Psoas muscle (tissue), 7 donors: ENCODE measurements at regions not wholly inside any gene's neighbourhood (a gene's known extent, or its start where the extent isn't known, plus 50 kb on each side); places are given as distances from the start of the nearest gene placed in this dataset.
"Not testable (repeated sequence)": the region's sequence is repeated elsewhere in the genome, so short reads cannot be mapped to it uniquely, and the experiment has no call there.

ENCODE experiments used
- ATAC-seq, 4 donors: fragments of 200-7000 bp; cut with Tn5 transposase; one replicate each; pipeline ENCODE4 v1.9.1; 2020; ENCODE audit warnings: moderate library complexity in 3 of 4, mild to moderate bottlenecking in 2 of 4
- DNase-seq, 2 donors: peaks; one replicate each; pipeline ENCODE4 v3.0.0-alpha.2; 2020
- H3K27ac ChIP-seq: fragments of 200-600 bp; one replicate; pipeline ENCODE4 v1.8.0; 2022
- H3K27me3 ChIP-seq, 3 donors: fragments of 200-600 bp in 1 of 3; one replicate each; pipeline versions ENCODE4 v1.6.1 to v1.8.0; 2013 to 2022; ENCODE audit warnings: low read length in 2 of 3, mild to moderate bottlenecking in 2 of 3, moderate library complexity in 1 of 3; ENCODE audit not compliant: insufficient read depth in 3 of 3
- H3K36me3 ChIP-seq, 2 donors: fragments of 200-600 bp in 1 of 2; one replicate each; pipeline versions ENCODE4 v1.6.1 to v1.8.0; 2013 to 2022; ENCODE audit warnings: low read depth in 1 of 2, mild to moderate bottlenecking in 1 of 2, moderate library complexity in 1 of 2; ENCODE audit not compliant: insufficient read depth in 1 of 2
- H3K4me1 ChIP-seq: fragments of 200-600 bp; one replicate; pipeline ENCODE4 v1.8.0; 2022
- H3K4me3 ChIP-seq: fragments of 200-600 bp; one replicate; pipeline ENCODE4 v1.8.0; 2022; ENCODE audit warnings: mild to moderate bottlenecking
- H3K9me3 ChIP-seq: fragments of 200-600 bp; one replicate; pipeline ENCODE4 v1.8.0; 2022
- CTCF ChIP-seq: fragments of 200-600 bp; IDR thresholded peaks from one replicate; pipeline ENCODE4 v1.8.0; 2022; ENCODE audit warnings: antibody characterized with exemption
- WGBS, 3 donors: extraction: QIAGEN DNeasy Blood & Tissue Kit; methylation state at CpG; one replicate each; pipeline versions ENCODE4 v1.1.6 to v1.1.7; 2013; 5-methylcytosine and 5-hydroxymethylcytosine counted together
- intact Hi-C, 2 donors: fragments of 100-400 bp; cut with DNase I; formaldehyde crosslinking; loops; one replicate each; pipeline versions ENCODE4 v1.11.0 to v1.14.2; 2022
- donor health status: healthy with polysubstance abuse.
- donor health status: DM: no; HTN: no; CAD: no; lungs with moderate emphysema.
- donor health status: Bipolar disorder and iron deficiency.
- donor health status: healthy.
- donor health status: DM: yes; HTN: yes; CAD: no.
- donor health status: DM: no; HTN: no; CAD: no.
- donor health status: DM: yes; HTN: yes; CAD: no.

- Histone ChIP-seq H3K27me3 (no peaks in the 10 kb centered on the region), H3K4me3 (no peak overlapping the region), H3K27ac (peak overlapping the region; percentile 36), H3K4me1 (peaks cover 22% of the 10 kb centered on the region), H3K36me3 (no peaks in the 10 kb centered on the region), H3K9me3 (no peaks in the 10 kb centered on the region)
- ATAC-seq (no peak), DNase-seq (no peak)
- WGBS, 3 donors, result 12 to 27% (median 14%) methylated on average over 3 of the region's 3 CpGs
- TF ChIP-seq CTCF, result no peak
- intact Hi-C loops, result loop anchor here (5.0 to 10.0 kb wide), 5 partner anchors 43 to 218 kb away; no protein-coding TSS in a partner anchor
These were observed 107.4 kb upstream of the KLF13 start for GRCh38 chr15:31219221-31219620.

GRCh38 chr15:31221936-31222515, 104.6 kb upstream of the KLF13 start:
- Histone ChIP-seq H3K27me3 (no peaks in the 10 kb centered on the region), H3K4me3 (no peak overlapping the region), H3K4me1 (peaks cover 20% of the 10 kb centered on the region), H3K9me3 (no peaks in the 10 kb centered on the region), H3K36me3 (no peaks in the 10 kb centered on the region), H3K27ac (no peak overlapping the region)
- intact Hi-C loops, result no loop called here
- 63 to 72% (median 67%) methylated on average over 11 of the region's 11 CpGs for WGBS, 3 donors
- DNase-seq, result no peak
- ATAC-seq, result peak in 2 of 4 donors; percentile 74 to 81
- TF ChIP-seq CTCF, result no peak

GRCh38 chr15:31222773-31223341, 103.8 kb upstream of the KLF13 start:
- no peaks in the 10 kb centered on the region for H3K27me3 ChIP-seq
- TF ChIP-seq CTCF, result no peak
- no peak overlapping the region for H3K27ac ChIP-seq
- DNase-seq (no peak), ATAC-seq (no peak)
- no peaks in the 10 kb centered on the region for H3K36me3 ChIP-seq
- peaks cover 20% of the 10 kb centered on the region for H3K4me1 ChIP-seq
- intact Hi-C loops, result no loop called here
- 76 to 79% (median 78%) methylated on average over 10 of the region's 10 CpGs for WGBS, 3 donors
- no peaks in the 10 kb centered on the region for H3K9me3 ChIP-seq
- H3K4me3 ChIP-seq, result no peak overlapping the region

GRCh38 chr15:31223478-31224350, 102.9 kb upstream of the KLF13 start:
- Histone ChIP-seq H3K4me1 (peaks cover 19% of the 10 kb centered on the region), H3K9me3 (no peaks in the 10 kb centered on the region), H3K36me3 (no peaks in the 10 kb centered on the region), H3K4me3 (peak overlapping the region; percentile 53), H3K27me3 (no peaks in the 10 kb centered on the region), H3K27ac (no peak overlapping the region)
- peak in 1 of 2 donors; percentile 63 for DNase-seq
- ATAC-seq, result peak in 3 of 4 donors; percentile 60 to 79 (median 65)
- intact Hi-C loops, result no loop called here
- no peak for TF ChIP-seq CTCF
- 27 to 36% (median 28%) methylated on average over 42 of the region's 42 CpGs for WGBS, 3 donors

GRCh38 chr15:31224661-31225060, 102.0 kb upstream of the KLF13 start:
- 31 to 43% (median 32%) methylated on average over 4 of the region's 4 CpGs for WGBS, 3 donors
- H3K27ac ChIP-seq, H3K36me3 ChIP-seq, DNase-seq, intact Hi-C loops, H3K9me3 ChIP-seq, H3K27me3 ChIP-seq: not testable (repeated sequence)
- Histone ChIP-seq H3K4me3 (peak overlapping the region; percentile 53), H3K4me1 (peaks cover 14% of the 10 kb centered on the region)
- peak in 1 of 4 donors; percentile 19 for ATAC-seq
